ENCODE measurements at regions not wholly inside any gene's neighbourhood (a gene's known extent, or its start where the extent isn't known, plus 50 kb on each side); places are given as distances from the start of the nearest gene placed in this dataset.

GRCh38 chr16:16790597-16790996 is 411.7 kb downstream of the NPIPA7 start:
- DNase-seq (ENCODE audit: low spot score): no peak

DNA sequence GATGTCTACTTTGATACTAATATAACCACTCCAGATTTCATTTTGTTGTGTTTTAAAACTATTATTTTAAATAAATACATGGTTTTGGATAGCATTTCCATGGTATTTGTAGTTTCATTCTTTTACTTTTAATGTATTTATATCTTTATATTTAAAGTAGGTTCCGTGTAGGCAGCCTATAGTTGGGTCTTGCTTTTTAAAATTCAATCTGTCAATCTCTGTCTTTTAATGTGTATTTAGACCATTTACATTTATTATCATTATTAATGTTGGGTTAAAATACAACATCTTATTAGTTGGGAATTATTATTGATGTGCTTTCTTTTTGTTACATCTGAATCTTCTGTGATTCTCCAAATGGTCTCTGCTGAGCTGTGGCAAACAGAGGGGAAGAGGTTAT is 412.1 kb downstream of the NPIPA7 start:
- DNase-seq (ENCODE audit: low spot score): no peak

GRCh38 chr16:16797239-16797638 is 418.3 kb downstream of the NPIPA7 start:
- no peak for DNase-seq (ENCODE audit: low spot score)

- no peak for DNase-seq (ENCODE audit: low spot score)
Observed at GRCh38 chr16:16798504-16798903, 419.6 kb downstream of the NPIPA7 start.

- no peak for DNase-seq (ENCODE audit: low spot score)
Observed at GRCh38 chr16:16805809-16806208, 426.9 kb downstream of the NPIPA7 start.

DNA sequence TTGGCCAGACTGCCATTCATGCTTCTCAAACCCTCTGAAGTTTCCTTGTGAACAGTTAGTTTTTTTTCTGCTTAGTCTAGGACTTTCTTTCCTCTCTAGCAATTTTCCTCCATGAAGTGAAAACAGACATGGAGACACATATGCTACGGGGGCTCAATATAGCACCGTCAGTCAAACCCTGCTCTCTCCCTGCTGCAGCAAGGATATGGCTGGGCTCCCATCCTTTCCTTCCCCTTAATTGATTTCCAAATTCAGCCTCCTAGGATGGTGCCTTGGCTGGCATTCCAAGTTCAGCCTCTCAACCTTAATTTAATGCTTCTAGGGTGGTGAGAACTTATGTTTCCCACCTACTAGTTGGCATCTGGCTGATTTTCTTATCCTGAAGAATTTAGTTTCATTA is 436.7 kb downstream of the NPIPA7 start:
- DNase-seq (ENCODE audit: low spot score): no peak

- no peak for DNase-seq (ENCODE audit: low spot score)
Observed at GRCh38 chr16:16817196-16817595, 438.3 kb downstream of the NPIPA7 start.

GRCh38 chr16:16821261-16821660 is 442.3 kb downstream of the NPIPA7 start:
- no peak for DNase-seq (ENCODE audit: low spot score)

DNA sequence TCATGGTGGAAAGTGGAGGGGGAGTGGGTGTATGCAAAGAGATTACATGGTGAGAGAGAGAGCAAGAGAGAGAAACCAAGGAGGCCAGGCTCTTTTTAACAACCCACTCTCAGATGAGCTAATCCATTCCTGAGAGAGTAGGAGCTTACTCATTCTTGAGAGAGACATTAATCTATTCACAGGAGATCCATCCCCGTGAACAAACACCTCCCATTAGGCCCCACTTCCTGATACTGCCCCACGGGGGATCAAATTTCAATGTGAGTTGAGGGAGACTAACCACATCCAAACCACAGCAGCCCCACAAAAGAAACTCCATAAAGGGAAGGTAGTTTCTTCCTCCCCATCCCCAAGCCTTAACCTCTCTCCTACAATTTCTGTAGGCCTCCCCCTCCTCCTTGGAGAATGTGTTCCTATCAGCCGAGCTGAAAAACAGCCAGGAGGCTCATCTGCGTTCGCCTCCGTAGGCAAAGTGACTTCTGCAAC is 450.0 kb downstream of the NPIPA7 start:
- no peak for DNase-seq (ENCODE audit: low spot score)

GRCh38 chr16:16830401-16830800 is 451.5 kb downstream of the NPIPA7 start:
- DNase-seq (ENCODE audit: low spot score): no peak

DNA sequence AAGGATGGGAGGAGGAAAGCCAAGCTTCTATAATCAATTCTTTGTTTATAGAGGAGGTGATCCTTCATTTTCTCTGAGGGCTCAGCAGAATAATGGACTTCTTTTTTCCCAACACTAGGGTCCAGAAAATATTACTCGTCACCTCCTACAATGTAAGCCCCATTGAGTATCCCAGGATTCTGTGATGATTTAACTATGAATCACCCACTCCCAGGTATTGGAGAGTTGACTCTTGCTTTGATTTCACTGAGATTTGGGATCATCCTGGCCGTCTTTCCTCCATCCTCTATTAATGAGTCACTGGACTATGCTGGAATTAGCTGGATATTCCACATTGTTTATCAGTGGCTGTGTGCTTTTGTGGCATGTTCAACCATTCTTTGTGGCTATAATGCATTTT is 452.0 kb downstream of the NPIPA7 start:
- no peak for DNase-seq (ENCODE audit: low spot score)

DNA sequence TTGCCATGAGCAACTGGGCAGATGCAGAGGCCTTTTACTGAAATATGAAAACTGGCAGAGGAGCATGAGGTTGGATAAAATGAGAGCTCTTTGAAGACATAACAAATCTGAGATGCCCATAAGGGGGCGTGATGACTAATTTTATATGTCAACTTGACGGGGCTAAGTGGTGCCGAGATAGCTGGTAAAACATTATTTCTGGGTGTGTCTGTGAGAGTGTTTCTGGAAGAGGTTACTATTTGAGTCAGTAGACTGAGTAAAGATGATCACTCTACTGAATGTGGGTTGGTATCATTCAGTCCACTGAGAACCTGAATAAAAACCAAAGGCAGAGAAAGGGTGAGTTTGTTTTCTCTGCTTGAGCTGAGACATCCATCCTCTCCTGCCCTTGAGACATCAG is 454.2 kb downstream of the NPIPA7 start:
- DNase-seq (ENCODE audit: low spot score): no peak

DNA sequence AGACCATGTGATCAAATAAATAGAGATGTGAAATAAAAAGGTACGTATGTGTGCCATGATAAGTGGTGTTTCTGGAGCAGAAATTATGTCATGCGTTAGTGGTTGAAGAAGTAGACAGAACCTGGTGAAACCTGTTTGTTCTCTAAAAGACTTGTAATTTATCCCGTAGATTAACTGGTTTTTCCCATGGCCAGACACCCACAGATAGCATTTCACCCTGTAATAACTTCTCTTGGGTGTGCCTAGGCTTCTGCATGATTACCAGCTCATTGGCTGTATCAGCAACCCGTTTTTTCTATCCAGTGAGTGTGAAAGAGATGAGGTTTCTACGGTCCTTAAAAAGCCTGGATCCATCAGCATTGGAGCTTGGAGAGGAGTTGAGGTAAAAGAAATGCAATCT is 471.3 kb downstream of the NPIPA7 start:
- DNase-seq (ENCODE audit: low spot score): no peak

DNA sequence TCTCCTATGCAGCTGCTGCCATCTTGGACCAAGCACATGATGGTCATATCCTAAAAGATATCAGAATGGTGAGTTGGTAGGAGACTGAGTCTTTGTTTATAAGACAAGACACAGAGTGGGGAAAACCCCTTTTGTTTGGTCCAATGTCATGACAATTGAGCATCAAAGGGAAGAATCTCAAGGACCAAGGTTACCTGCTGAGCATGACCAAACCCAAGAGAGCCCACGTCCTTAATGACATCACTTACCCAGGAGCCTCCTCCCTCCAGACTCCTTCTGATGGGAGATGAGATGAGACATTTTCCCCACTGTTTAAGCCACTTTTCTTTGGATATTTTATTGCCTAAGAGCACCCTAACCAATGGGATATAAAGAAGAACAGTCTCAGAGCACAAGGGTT is 478.1 kb downstream of the NPIPA7 start:
- DNase-seq (ENCODE audit: low spot score): no peak

DNA sequence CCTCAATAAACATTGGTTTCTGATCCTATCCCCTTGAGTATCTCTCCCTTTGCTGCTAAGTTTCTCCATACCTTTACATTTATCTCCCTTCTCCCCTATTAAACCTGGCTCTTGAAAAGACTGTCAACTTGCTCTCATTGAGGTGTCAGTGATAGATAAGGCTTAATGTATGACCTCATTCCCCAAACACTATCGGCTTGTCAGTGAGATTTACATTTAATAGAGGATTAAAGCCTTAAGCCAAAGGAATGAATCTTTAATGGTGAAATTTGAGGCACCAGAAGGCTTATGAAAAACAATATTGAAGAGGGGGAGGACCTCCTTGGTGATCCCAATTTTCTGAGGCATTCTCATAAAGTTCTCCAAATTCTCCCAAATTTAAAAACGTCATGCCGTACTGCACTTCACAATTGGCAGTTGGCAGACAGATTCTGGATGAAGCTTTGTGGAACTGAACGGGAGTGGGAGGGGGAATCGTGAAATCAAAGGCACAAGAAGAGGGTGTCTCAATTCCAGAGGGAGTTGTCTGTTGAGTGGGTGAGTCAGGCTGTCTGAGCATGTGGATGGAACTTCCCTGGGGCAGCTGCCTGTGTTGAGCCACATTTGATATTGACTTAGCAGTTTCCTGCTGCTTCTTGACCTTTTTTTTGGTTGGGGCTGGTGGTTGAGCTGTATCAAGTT is 478.8 kb downstream of the NPIPA7 start:
- no peak for DNase-seq (ENCODE audit: low spot score)

DNA sequence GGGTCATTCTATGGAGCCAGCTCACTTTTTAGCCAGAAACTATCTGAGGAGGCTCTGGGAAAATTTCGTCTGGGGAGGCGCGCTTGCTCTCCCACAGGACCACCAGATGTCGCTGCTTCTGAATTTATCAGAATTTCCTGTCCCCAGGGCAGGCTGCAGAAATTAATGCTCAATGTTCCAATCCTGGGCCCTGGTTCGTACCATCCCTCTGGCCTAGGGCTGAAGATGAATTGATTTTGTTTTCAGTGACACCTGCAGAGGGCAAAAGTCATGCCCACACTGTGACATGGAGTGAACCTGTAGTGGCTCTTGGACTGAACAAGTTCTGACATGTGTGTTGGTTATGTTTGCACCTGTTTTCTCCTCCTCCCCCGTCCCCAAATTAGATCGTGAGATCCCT is 482.6 kb downstream of the NPIPA7 start:
- DNase-seq (ENCODE audit: low spot score): peak; percentile 41

DNA sequence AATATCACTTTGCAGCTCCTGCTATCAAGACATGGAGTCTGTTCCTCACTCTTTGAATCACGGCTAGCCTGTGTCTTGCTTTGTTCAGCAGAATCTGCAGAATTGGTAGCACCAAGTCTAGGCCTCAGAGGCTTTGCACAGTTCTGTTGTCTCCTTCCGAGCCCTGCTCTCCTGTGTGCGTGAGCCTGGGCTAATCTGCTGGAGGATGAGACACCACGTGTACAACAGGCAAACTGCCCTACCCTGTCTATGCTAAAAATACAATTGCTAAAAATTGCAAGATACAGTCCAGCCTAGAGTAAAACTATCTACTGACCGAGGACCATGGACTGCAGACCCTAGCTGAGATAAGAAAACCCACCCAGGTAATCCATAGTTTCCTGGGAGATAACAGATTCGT is 484.7 kb downstream of the NPIPA7 start:
- no peak for DNase-seq (ENCODE audit: low spot score)

DNA sequence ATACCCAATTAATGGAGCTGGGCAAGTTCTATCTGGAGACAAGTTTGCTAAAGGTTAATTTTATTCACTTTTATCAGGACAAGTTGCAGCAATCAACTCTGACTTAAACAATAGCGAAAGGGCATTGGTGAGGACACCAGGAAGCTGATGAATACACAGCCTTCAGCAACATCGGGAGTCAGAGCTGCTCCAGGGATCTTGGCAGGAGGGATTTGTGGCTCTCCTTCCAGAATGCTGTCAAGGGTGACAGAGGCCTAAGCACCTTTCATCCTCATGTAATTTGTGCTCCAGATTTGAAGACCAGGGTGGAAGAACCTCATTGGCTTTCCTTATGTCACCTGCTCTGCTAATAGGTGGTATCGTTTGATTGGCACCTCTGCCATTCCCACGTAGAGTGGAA is 485.6 kb downstream of the NPIPA7 start:
- no peak for DNase-seq (ENCODE audit: low spot score)

GRCh38 chr16:16865374-16865773 is 486.4 kb downstream of the NPIPA7 start:
- no peak for DNase-seq (ENCODE audit: low spot score)

- DNase-seq (ENCODE audit: low spot score): no peak
Observed at GRCh38 chr16:16867973-16868372, 489.0 kb downstream of the NPIPA7 start.

DNA sequence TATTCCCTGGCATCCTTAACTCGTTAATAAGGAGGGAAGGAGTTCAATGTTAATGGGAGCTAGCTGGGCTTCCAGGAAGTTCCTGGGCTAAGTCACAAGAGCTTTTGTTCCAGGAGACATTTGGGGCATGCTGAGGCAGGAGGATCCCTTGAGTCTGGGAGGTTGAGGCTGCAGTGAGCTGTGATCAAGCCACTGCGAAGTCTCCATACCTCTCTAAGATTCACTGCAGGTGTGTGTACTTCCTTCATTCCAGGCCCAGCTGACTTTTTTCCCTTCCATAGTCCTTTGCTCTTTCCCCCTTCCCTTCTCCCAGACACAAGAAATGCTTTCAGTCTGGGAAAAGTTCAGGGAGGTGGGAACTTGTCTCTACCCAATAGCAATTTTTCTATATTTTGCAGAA is 489.8 kb downstream of the NPIPA7 start:
- DNase-seq (ENCODE audit: low spot score): no peak

- DNase-seq (ENCODE audit: low spot score): no peak
Observed at GRCh38 chr16:16869746-16870145, 490.8 kb downstream of the NPIPA7 start.

DNA sequence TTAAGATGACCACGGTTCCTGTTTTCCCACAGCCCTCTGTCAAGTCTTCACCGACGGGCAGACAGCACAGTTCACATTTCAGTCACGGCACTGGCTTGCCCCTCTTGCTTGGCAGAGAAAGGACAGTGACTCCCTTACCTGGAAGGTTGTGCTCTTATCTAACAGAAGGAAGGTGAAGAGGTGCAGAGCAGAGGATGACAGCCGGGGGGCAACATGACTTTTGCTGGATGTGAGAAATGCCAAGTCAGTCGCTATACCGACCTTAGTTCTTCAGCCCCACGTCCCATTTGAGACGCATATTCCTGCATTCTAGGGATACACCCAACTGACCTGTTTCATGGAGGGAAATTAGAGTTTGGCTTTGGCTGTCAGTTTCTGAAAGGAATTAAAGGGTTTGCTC is 492.3 kb downstream of the NPIPA7 start:
- no peak for DNase-seq (ENCODE audit: low spot score)

- DNase-seq (ENCODE audit: low spot score): no peak
Observed at GRCh38 chr16:16877061-16877460, 498.1 kb downstream of the NPIPA7 start.

Data from globus pallidus (tissue), 1 donor.